Esophagus muscularis mucosa (tissue), 4 donors: ENCODE measurements at regions not wholly inside any gene's neighbourhood (a gene's known extent, or its start where the extent isn't known, plus 50 kb on each side); places are given as distances from the start of the nearest gene placed in this dataset.
"Not testable (repeated sequence)": the region's sequence is repeated elsewhere in the genome, so short reads cannot be mapped to it uniquely, and the experiment has no call there.

Experiments
- DNase-seq: peaks from one replicate; pipeline ENCODE4 v3.0.0-alpha.2; 2017; ENCODE audit errors: extremely low spot score
- H3K27ac ChIP-seq, 4 donors: fragments of 200-600 bp; sonication (generic); replicated peaks in 1 of 4; 1 replicate in 3 of 4; 2 replicates in 1 of 4; pipeline ENCODE4 v1.5.1; 2016 to 2019; ENCODE audit warnings: mild to moderate bottlenecking in 1 of 4
- H3K27me3 ChIP-seq, 4 donors: fragments of 200-600 bp; sonication (generic); one replicate each; pipeline versions ENCODE4 v1.5.1 to v1.6.0; 2016 to 2019
- H3K36me3 ChIP-seq, 4 donors: fragments of 200-600 bp; sonication (generic); one replicate each; pipeline ENCODE4 v1.5.1; 2016 to 2019
- H3K4me1 ChIP-seq, 4 donors: fragments of 200-600 bp; sonication (generic); one replicate each; pipeline ENCODE4 v1.5.1; 2016 to 2019
- H3K4me3 ChIP-seq, 4 donors: fragments of 200-600 bp; sonication (generic); 1 replicate in 2 of 4; 2 replicates in 2 of 4; pipeline ENCODE4 v1.5.1; 2016 to 2019; ENCODE audit warnings: mild to moderate bottlenecking in 4 of 4, moderate library complexity in 1 of 4
- H3K9me3 ChIP-seq, 4 donors: fragments of 200-600 bp; sonication (generic); 1 replicate in 3 of 4; 2 replicates in 1 of 4; pipeline ENCODE4 v1.5.1; 2016 to 2019
- CTCF ChIP-seq, 3 experiments: fragments of 200-600 bp in 2 of 3; fragments of 450-650 bp in 1 of 3; sonication (generic) in 2 of 3; IDR thresholded peaks; one replicate each; pipeline ENCODE4 v1.5.1; 2017 to 2019; ENCODE audit warnings: antibody characterized with exemption in 3 of 3, mild to moderate bottlenecking in 2 of 3, moderate library complexity in 1 of 3
- EP300 ChIP-seq: sonication (generic); formaldehyde crosslinking; IDR thresholded peaks from one replicate; pipeline ENCODE4 v1.6.1; 2017; ENCODE audit warnings: antibody characterized with exemption
- POLR2A ChIP-seq: fragments of 450-650 bp; IDR thresholded peaks from one replicate; pipeline ENCODE4 v1.6.1; 2017; ENCODE audit warnings: antibody characterized with exemption, moderate library complexity, mild to moderate bottlenecking, low read depth
- POLR2AphosphoS5 ChIP-seq, 2 donors: sonication (generic); formaldehyde crosslinking; IDR thresholded peaks; one replicate each; pipeline ENCODE4 v1.6.1; 2017; ENCODE audit warnings: antibody characterized with exemption in 2 of 2
- WGBS: methylation state at CpG from one replicate; pipeline ENCODE4 v1.1.5; 2018; 5-methylcytosine and 5-hydroxymethylcytosine counted together
- intact Hi-C: fragments of 100-400 bp; cut with DNase I; formaldehyde crosslinking; loops from one replicate; pipeline ENCODE4 v1.15.1; 2023

DNA sequence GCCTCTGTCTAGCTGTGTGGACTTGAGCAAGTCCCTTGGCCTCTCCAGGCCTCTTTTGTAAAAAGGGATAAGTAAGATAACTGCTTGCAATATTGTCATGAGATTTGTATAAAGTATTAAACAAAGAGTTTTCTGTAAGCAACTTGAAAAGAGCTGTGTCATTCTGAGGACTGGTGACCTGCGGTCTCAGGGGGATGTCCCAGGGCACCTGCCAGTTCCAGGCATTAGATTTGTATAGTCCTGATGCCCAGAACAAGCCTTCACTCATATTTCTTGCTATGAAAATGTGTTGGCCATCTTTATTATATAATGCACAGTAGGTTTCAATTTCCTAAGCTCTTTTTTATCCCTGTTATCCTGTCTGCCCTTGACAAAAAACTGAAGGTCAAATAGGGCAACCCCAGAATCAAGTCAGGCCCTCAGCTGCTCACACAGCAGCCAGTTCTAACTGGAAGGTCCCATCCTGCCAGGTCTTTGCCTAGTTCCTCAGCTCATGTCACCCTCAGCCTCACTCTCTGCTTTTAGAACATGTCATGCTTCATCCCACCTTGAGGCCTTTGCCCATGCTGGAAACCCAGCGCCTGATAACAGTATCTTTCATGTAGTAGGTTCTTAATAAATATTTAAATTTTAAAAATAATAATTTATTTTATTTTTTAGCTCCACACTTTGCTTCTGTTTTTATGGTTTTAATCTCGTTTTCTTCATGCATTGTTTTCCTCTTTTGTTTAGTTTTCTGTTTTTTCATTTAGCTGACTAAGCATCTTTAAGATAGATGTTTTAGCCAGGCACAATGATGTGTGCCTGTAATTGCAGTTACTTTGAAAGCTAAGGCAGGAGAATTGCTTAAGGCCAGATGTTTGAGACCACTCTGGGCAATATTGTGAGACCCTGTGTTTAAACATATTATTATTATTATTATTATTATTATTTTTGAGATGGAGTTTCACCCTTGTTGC lies 87.5 kb upstream of the ZNF92 start:
- WGBS = 87% methylated on average over 3 of the region's 3 CpGs
- intact Hi-C loops = no loop called here
- no peak for TF ChIP-seq POLR2A
- TF ChIP-seq CTCF (IDR thresholded peaks at IDR 0.05) = no peak
- no peak for DNase-seq
- no peaks in the 10 kb centered on the region for H3K4me1 ChIP-seq
- H3K36me3 ChIP-seq = no peaks in the 10 kb centered on the region
- no peaks in the 10 kb centered on the region for H3K9me3 ChIP-seq
- peaks cover 0 to 3% (median 0%) of the 10 kb centered on the region in 4 donors for H3K27me3 ChIP-seq
- H3K4me3 ChIP-seq = no peak overlapping the region
- H3K27ac ChIP-seq = no peak overlapping the region

DNA sequence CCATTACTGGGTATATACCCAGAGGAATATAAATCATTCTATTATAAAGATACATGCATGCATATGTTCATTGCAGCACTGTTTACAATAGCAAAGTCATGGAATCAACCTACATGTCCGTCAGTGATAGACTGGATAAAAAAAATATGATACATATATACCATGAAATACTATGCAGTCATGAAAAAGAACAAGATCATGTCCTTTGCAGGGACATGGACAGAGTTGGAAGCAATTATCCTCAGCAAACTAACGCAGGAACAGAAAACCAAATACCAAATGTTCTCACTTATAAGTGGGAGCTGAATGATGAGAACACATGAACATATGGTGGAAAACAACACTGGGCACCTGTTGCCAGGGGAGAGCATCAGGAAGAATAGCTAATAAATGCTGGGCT lies 88.4 kb upstream of the ZNF92 start:
- H3K36me3 ChIP-seq, intact Hi-C loops, H3K4me1 ChIP-seq, H3K9me3 ChIP-seq, H3K27ac ChIP-seq, DNase-seq, H3K27me3 ChIP-seq, H3K4me3 ChIP-seq: not testable (repeated sequence)
- 96% methylated on average over 2 of the region's 2 CpGs for WGBS

GRCh38 chr7:65279795-65280194 lies 93.9 kb upstream of the ZNF92 start:
- Histone ChIP-seq H3K27ac (no peak overlapping the region), H3K27me3 (peaks cover 0 to 10% (median 0%) of the 10 kb centered on the region in 4 donors), H3K4me1 (no peaks in the 10 kb centered on the region), H3K4me3 (no peak overlapping the region), H3K36me3 (no peaks in the 10 kb centered on the region), H3K9me3 (peaks cover 0 to 6% (median 5%) of the 10 kb centered on the region in 4 donors)
- TF ChIP-seq EP300 (no peak), POLR2AphosphoS5 (IDR thresholded peaks at IDR 0.05) (no peak), POLR2A (no peak), CTCF (IDR thresholded peaks at IDR 0.05) (no peak)
- intact Hi-C loops = no loop called here
- DNase-seq = no peak
- 94% methylated on average over 2 of the region's 2 CpGs for WGBS

- Histone ChIP-seq H3K27me3 (peaks cover 0 to 30% (median 0%) of the 10 kb centered on the region in 4 donors), H3K36me3 (no peaks in the 10 kb centered on the region), H3K27ac (no peak overlapping the region), H3K4me3 (no peak overlapping the region), H3K9me3 (peaks cover 0 to 13% (median 7%) of the 10 kb centered on the region in 4 donors), H3K4me1 (no peaks in the 10 kb centered on the region)
- intact Hi-C loops = no loop called here
- TF ChIP-seq EP300 = no peak
- no peak for TF ChIP-seq CTCF (IDR thresholded peaks at IDR 0.05)
- TF ChIP-seq POLR2AphosphoS5 (IDR thresholded peaks at IDR 0.05) = no peak
- TF ChIP-seq POLR2A = no peak
- no peak for DNase-seq
Observed at GRCh38 chr7:65276822-65277221, 96.8 kb upstream of the ZNF92 start.

DNA sequence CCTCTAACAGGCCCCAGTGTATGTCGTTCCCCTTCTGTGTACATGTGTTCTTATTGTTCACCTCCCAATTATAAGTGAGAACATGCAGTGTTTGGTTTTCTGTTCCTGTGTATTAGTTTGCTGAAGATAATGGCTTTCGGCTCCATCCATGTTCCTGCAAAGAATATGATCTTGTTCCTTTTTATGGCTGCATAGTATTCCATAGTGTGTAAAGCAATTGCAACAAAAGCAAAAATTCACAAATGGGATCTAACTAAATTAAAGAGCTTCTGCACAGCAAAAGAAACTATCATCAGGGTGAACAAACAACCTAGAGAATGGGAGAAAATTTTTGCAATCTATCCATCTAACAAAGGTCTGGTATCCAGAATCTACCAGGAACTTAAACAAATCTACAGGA lies 102.2 kb upstream of the ZNF92 start:
- Histone ChIP-seq H3K9me3 (peaks cover 0 to 13% (median 5%) of the 10 kb centered on the region in 4 donors), H3K27me3 (peaks cover 0 to 54% (median 9%) of the 10 kb centered on the region in 4 donors), H3K4me1 (peaks cover 8 to 15% (median 10%) of the 10 kb centered on the region in 4 donors)
- WGBS = 90% methylated on average over 2 of the region's 2 CpGs
- H3K36me3 ChIP-seq, H3K27ac ChIP-seq, intact Hi-C loops, DNase-seq, H3K4me3 ChIP-seq: not testable (repeated sequence)
